DOHH2 (cell line): ENCODE measurements at regions not wholly inside any gene's neighbourhood (a gene's known extent, or its start where the extent isn't known, plus 50 kb on each side); places are given as distances from the start of the nearest gene placed in this dataset.
"Not testable (repeated sequence)": the region's sequence is repeated elsewhere in the genome, so short reads cannot be mapped to it uniquely, and the experiment has no call there.

ENCODE experiments used
- CTCF ChIP-seq: fragments of 200-600 bp; sonication (generic); IDR thresholded peaks from one replicate; pipeline ENCODE4 v1.5.1; 2014; ENCODE audit warnings: antibody characterized with exemption, mild to moderate bottlenecking, low read depth, low read length; ENCODE audit not compliant: poor library complexity, severe bottlenecking
- EZH2phosphoT487 ChIP-seq: fragments of 200-600 bp; sonication (generic); IDR thresholded peaks from 2 replicates; pipeline ENCODE4 v1.6.1; 2017; ENCODE audit warnings: borderline replicate concordance, mild to moderate bottlenecking, antibody characterized with exemption, low read length, moderate library complexity, mixed read lengths

GRCh38 chr1:176296602-176297001 lies 89.5 kb upstream of the COP1 start:
- TF ChIP-seq CTCF, EZH2phosphoT487: not testable (repeated sequence)
